ENCODE measurements at regions not wholly inside any gene's neighbourhood (a gene's known extent, or its start where the extent isn't known, plus 50 kb on each side); places are given as distances from the start of the nearest gene placed in this dataset.

DNA sequence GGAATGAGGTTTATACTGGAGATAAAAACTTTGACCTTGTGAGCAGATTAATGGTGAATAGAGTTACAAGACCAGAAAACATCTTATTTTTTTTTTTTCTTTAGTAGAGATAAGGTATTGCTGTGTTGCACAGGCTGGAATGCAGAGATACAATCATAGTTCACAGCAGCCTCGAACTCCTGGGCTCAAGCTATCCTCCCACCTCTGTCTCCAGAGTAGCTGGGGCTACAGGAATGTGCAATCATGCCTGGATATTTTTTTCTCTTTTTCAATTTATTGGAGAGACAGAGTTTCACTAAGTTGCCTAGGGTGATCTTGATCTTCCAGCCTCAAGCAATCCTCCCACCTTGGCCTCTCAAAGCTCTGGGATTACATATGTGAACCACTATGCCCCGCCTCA, 2139.1 kb downstream of the PCDH9 start:
- TF ChIP-seq, protein P1, sequence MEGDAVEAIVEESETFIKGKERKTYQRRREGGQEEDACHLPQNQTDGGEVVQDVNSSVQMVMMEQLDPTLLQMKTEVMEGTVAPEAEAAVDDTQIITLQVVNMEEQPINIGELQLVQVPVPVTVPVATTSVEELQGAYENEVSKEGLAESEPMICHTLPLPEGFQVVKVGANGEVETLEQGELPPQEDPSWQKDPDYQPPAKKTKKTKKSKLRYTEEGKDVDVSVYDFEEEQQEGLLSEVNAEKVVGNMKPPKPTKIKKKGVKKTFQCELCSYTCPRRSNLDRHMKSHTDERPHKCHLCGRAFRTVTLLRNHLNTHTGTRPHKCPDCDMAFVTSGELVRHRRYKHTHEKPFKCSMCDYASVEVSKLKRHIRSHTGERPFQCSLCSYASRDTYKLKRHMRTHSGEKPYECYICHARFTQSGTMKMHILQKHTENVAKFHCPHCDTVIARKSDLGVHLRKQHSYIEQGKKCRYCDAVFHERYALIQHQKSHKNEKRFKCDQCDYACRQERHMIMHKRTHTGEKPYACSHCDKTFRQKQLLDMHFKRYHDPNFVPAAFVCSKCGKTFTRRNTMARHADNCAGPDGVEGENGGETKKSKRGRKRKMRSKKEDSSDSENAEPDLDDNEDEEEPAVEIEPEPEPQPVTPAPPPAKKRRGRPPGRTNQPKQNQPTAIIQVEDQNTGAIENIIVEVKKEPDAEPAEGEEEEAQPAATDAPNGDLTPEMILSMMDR (conservative IDR thresholded peaks at IDR 0.05): no peak
- no peak for TF ChIP-seq ZFX (IDR thresholded peaks at IDR 0.05)

All from C4-2B (cell line).